GM23338 (cell line): ENCODE measurements at regions not wholly inside any gene's neighbourhood (a gene's known extent, or its start where the extent isn't known, plus 50 kb on each side); places are given as distances from the start of the nearest gene placed in this dataset.

Experiments used
- ATAC-seq: fragments of 200-7000 bp; cut with Tn5 transposase; 3 replicates; pipeline ENCODE4 v1.9.1; 2020
- DNase-seq: peaks from one replicate; pipeline ENCODE4 v3.0.0-alpha.2; 2015; ENCODE audit warnings: low spot score
- H2AFZ ChIP-seq: fragments of 200-600 bp; sonication (generic); 2 replicates; pipeline ENCODE4 v1.8.0; 2016; ENCODE audit warnings: antibody characterized with exemption, mild to moderate bottlenecking, moderate library complexity
- H3F3A ChIP-seq: fragments of 200-600 bp; sonication (generic); replicated peaks from 2 replicates; pipeline ENCODE4 v1.8.0; 2017; ENCODE audit warnings: antibody characterized with exemption, mixed run types, low read depth
- H3K27ac ChIP-seq: fragments of 200-600 bp; sonication (generic); 2 replicates; pipeline ENCODE4 v1.6.1; 2016; ENCODE audit warnings: low read depth
- H3K27me3 ChIP-seq: fragments of 200-600 bp; sonication (generic); 2 replicates; pipeline ENCODE4 v1.8.0; 2016; ENCODE audit warnings: mild to moderate bottlenecking, mixed run types, moderate library complexity; ENCODE audit not compliant: insufficient read depth
- H3K36me3 ChIP-seq: fragments of 200-600 bp; sonication (generic); 2 replicates; pipeline ENCODE4 v1.8.0; 2016; ENCODE audit warnings: mild to moderate bottlenecking; ENCODE audit not compliant: insufficient read depth
- H3K4me1 ChIP-seq: fragments of 200-600 bp; sonication (generic); 2 replicates; pipeline ENCODE4 v1.8.0; 2016; ENCODE audit warnings: mild to moderate bottlenecking, moderate library complexity; ENCODE audit not compliant: insufficient read depth
- H3K4me2 ChIP-seq: fragments of 200-600 bp; sonication (generic); 2 replicates; pipeline ENCODE4 v1.7.1; 2017; ENCODE audit warnings: mixed run types
- H3K4me3 ChIP-seq: fragments of 200-600 bp; sonication (generic); 2 replicates; pipeline ENCODE4 v1.6.1; 2016; ENCODE audit warnings: mixed run types
- H3K79me2 ChIP-seq: fragments of 200-600 bp; sonication (generic); replicated peaks from 2 replicates; pipeline ENCODE4 v1.8.0; 2017; ENCODE audit warnings: mild to moderate bottlenecking; ENCODE audit not compliant: insufficient read depth
- H3K9me2 ChIP-seq: fragments of 200-600 bp; sonication (generic); 2 replicates; pipeline ENCODE4 v1.8.0; 2017; ENCODE audit not compliant: insufficient read depth
- H4K20me1 ChIP-seq: fragments of 200-600 bp; sonication (generic); replicated peaks from 2 replicates; pipeline ENCODE4 v1.8.0; 2017; ENCODE audit warnings: mild to moderate bottlenecking; ENCODE audit not compliant: insufficient read depth
- H3K27ac Mint-ChIP-seq: 2 replicates; pipeline ENCODE4 v1.8.0; 2020; ENCODE audit warnings: inconsistent platforms, mild to moderate bottlenecking, moderate library complexity, mixed read lengths
- H3K27me3 Mint-ChIP-seq: 3 replicates; pipeline ENCODE4 v1.8.0; 2022; ENCODE audit warnings: low read depth, mild to moderate bottlenecking, moderate library complexity, mixed read lengths, inconsistent platforms; ENCODE audit not compliant: insufficient read depth, poor library complexity
- H3K36me3 Mint-ChIP-seq: 3 replicates; pipeline ENCODE4 v1.8.0; 2021; ENCODE audit warnings: low read depth, mild to moderate bottlenecking, inconsistent platforms, moderate library complexity, mixed read lengths
- H3K4me1 Mint-ChIP-seq: 3 replicates; pipeline ENCODE4 v1.8.0; 2020; ENCODE audit warnings: mild to moderate bottlenecking, inconsistent platforms, mixed read lengths
- H3K4me3 Mint-ChIP-seq: 3 replicates; pipeline ENCODE4 v1.8.0; 2021; ENCODE audit warnings: moderate library complexity, mild to moderate bottlenecking, inconsistent platforms, mixed read lengths
- H3K9me3 Mint-ChIP-seq: 3 replicates; pipeline ENCODE4 v1.8.0; 2020; ENCODE audit warnings: moderate library complexity, mild to moderate bottlenecking, inconsistent platforms, mixed read lengths
- CREB1 ChIP-seq: fragments of 250-450 bp; sonication (Bioruptor Pico); IDR thresholded peaks from 2 replicates; pipeline ENCODE4 v1.5.0; 2020; ENCODE audit warnings: low read depth, mild to moderate bottlenecking, moderate library complexity
- CTCF ChIP-seq, 2 experiments: fragments of 200-600 bp in 1 of 2; sonication (generic) in 1 of 2; conservative IDR thresholded peaks; 2 replicates each; pipeline versions ENCODE4 v1.5.1 to v1.6.1; 2016 to 2017; ENCODE audit warnings: antibody characterized with exemption in 2 of 2, low read depth in 2 of 2, mild to moderate bottlenecking in 2 of 2, moderate library complexity in 1 of 2
- ETS1 ChIP-seq: IDR thresholded peaks from 2 replicates; pipeline ENCODE4 v1.6.1; 2016; ENCODE audit warnings: antibody characterized with exemption
- EZH2 ChIP-seq: fragments of 200-600 bp; sonication (generic); IDR thresholded peaks from one replicate; pipeline ENCODE4 v1.8.0; 2017; ENCODE audit warnings: antibody characterized with exemption, mild to moderate bottlenecking, low read depth; ENCODE audit not compliant: unreplicated experiment
- EZH2phosphoT487 ChIP-seq: fragments of 200-600 bp; sonication (generic); IDR thresholded peaks from one replicate; pipeline ENCODE4 v1.8.1; 2018; ENCODE audit warnings: antibody characterized with exemption; ENCODE audit not compliant: unreplicated experiment
- JUNB ChIP-seq: IDR thresholded peaks from one replicate; pipeline ENCODE4 v1.6.1; 2016; ENCODE audit warnings: antibody characterized with exemption; ENCODE audit not compliant: unreplicated experiment
- NANOG ChIP-seq: IDR thresholded peaks from 2 replicates; pipeline ENCODE4 v1.6.1; 2016; ENCODE audit warnings: antibody characterized with exemption, borderline replicate concordance
- POLR2AphosphoS5 ChIP-seq: IDR thresholded peaks from 2 replicates; pipeline ENCODE4 v1.6.1; 2016; ENCODE audit warnings: antibody characterized with exemption, low read depth
- REST ChIP-seq: IDR thresholded peaks from one replicate; pipeline ENCODE4 v1.6.1; 2018; ENCODE audit warnings: antibody characterized with exemption; ENCODE audit not compliant: unreplicated experiment
- STAT1 ChIP-seq: IDR thresholded peaks from one replicate; pipeline ENCODE4 v1.6.1; 2016; ENCODE audit warnings: antibody characterized with exemption; ENCODE audit not compliant: unreplicated experiment
- ZNF114 ChIP-seq: fragments of 250-450 bp; sonication (Bioruptor Pico); IDR thresholded peaks from 2 replicates; pipeline ENCODE4 v1.5.0; 2020; ENCODE audit warnings: mild to moderate bottlenecking, moderate library complexity
- ZNF331 ChIP-seq: fragments of 250-450 bp; sonication (Bioruptor Pico); IDR thresholded peaks from 2 replicates; pipeline ENCODE4 v1.5.0; 2020; ENCODE audit warnings: low read depth, mild to moderate bottlenecking, moderate library complexity
- ZNF462 ChIP-seq: fragments of 250-450 bp; sonication (Bioruptor Pico); IDR thresholded peaks from 2 replicates; pipeline ENCODE4 v1.5.0; 2020; ENCODE audit warnings: mild to moderate bottlenecking, moderate library complexity

DNA sequence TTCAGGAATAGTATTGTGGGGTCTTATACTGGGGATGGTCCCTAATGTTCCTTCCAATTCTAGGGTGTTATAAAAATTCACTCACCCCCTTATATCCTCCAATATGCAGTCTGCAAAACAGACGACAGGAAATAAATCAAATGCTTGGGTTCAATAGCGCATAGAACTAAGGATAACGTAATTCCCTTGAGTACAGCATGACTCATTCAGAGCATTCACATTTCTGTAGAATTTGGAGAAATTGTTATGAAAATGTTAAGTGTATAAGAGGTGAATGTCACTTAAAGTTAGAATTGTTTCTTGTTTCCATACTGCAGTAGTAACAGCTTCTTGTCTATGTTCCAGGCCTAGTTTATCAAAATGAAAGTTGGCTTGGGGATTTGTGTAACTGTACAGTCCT is 271.4 kb downstream of the RPS29 start:
- Histone ChIP-seq H3K27ac (no peak overlapping the region), H3K4me2 (no peak overlapping the region), H3K36me3 (no peaks in the 10 kb centered on the region), H4K20me1 (no peaks in the 10 kb centered on the region), H3K4me1 (no peaks in the 10 kb centered on the region), H3F3A (no peaks in the 10 kb centered on the region), H3K9me2 (no peaks in the 10 kb centered on the region), H3K4me3 (no peak overlapping the region), H3K79me2 (no peaks in the 10 kb centered on the region), H2AFZ (no peak overlapping the region), H3K27me3 (no peaks in the 10 kb centered on the region)
- peaks cover 7% of the 10 kb centered on the region for H3K4me1 Mint-ChIP-seq
- no peaks in the 10 kb centered on the region for H3K27me3 Mint-ChIP-seq
- no peaks in the 10 kb centered on the region for H3K9me3 Mint-ChIP-seq
- TF ChIP-seq EZH2phosphoT487 (no peak), CTCF (conservative IDR thresholded peaks at IDR 0.05; ENCODE audit: low read depth in 2 of 2) (no peak), JUNB (no peak), EZH2 (no peak), CREB1 (CRISPR knock-in tag) (no peak), ETS1 (no peak), STAT1 (no peak), ZNF331 (CRISPR knock-in tag) (no peak), POLR2AphosphoS5 (no peak), NANOG (no peak), ZNF114 (no peak), ZNF462 (no peak), REST (no peak)
- DNase-seq, result no peak
- H3K27ac Mint-ChIP-seq, result no peak overlapping the region
- no peak overlapping the region for H3K4me3 Mint-ChIP-seq
- no peaks in the 10 kb centered on the region for H3K36me3 Mint-ChIP-seq
- ATAC-seq, result no peak
